ENCODE measurements at regions not wholly inside any gene's neighbourhood (a gene's known extent, or its start where the extent isn't known, plus 50 kb on each side); places are given as distances from the start of the nearest gene placed in this dataset.

DNA sequence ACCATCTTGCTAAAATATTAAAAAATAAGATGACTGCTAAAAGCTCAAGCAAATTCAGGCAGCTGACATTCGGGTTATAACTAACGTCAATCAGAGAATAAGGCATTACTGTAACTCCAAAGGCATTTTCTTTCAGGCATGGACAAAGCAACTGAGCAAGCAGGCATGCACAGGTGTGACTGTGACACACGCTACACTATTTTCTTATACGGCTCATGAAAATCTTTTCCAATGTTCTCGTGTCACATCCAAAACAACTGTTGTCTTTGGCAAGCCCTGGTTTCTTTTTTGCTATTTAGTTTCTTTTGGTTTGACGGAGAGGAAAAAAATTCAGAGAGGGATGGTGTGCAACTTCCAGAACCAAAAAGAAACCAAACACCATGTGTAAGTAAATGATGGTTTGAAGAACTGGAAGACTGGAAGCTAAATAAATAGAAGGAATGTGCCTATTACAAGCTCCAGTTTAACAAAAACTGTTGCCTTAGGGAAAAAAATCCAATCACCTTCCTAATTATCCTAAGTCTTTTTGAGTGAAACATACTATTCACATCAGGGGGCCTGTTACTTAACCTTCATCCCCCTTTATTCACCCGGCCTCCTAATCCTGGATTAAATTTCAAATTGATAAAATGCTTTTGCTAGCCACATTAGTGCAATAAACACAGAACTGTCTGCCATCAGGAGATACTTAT lies 277.6 kb downstream of the PSAT1 start:
- Mint-ChIP-seq H3K4me1 (no peaks in the 10 kb centered on the region), H3K27me3 (peaks cover 0 to 10% of the 10 kb centered on the region in 2 donors), H3K27ac (no peak overlapping the region), H3K4me3 (no peak overlapping the region), H3K36me3 (no peaks in the 10 kb centered on the region), H3K9me3 (no peaks in the 10 kb centered on the region)
- no peak for ATAC-seq (replicated peaks in 1 of 4)
- ChIA-PET CTCF (no interaction called here), POLR2A (no interaction called here)
- H3K36me3 ChIP-seq (ENCODE audit: control insufficient read depth in 2 of 2, extremely low read depth in 1 of 2, insufficient read depth in 1 of 2, low read length in 1 of 2) = no peaks in the 10 kb centered on the region
- no peaks in the 10 kb centered on the region for H3K9me3 ChIP-seq
- H3K4me3 ChIP-seq (ENCODE audit: control insufficient read depth in 1 of 2, extremely low read depth in 1 of 2, low read length in 1 of 2) = no peak overlapping the region
- H3K4me1 ChIP-seq (ENCODE audit: control insufficient read depth in 1 of 2, extremely low read depth in 1 of 2, insufficient read depth in 2 of 2, low read length in 2 of 2) = no peaks in the 10 kb centered on the region
- 87% methylated on average over 4 of the region's 7 CpGs for WGBS (ENCODE audit: insufficient coverage)
- no peaks in the 10 kb centered on the region for H3K27me3 ChIP-seq (replicated peaks in 1 of 2; ENCODE audit: control insufficient read depth in 2 of 2, extremely low read depth in 1 of 2, insufficient read depth in 2 of 2, low read length in 1 of 2)
- H3K27ac ChIP-seq (ENCODE audit: low read length) = no peak overlapping the region
- no peak for DNase-seq

DNA sequence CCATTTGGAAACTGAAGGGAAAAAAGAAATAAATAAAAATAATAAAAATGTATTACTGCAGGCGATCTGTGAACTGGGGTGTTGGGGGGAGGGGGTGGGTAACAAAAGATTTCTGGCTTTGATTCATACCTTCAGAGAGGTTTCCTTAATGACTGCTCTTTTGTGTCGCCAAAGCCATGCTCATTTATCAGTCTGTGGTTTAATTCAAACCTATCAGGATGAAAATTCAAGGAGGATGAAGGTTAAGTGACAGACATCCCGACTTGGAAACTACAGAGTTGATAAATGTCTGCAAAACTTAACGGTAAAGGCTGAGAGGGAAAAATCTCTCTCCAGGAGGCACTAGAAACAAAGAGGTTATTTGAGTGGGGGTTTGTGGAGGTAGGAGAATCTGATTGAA lies 278.2 kb downstream of the PSAT1 start:
- DNase-seq = no peak
- 40% methylated on average over 2 of the region's 4 CpGs for WGBS (ENCODE audit: insufficient coverage)
- no peak overlapping the region for H3K27ac Mint-ChIP-seq
- ChIA-PET CTCF (no interaction called here), POLR2A (no interaction called here)
- Histone ChIP-seq H3K27me3 (replicated peaks in 1 of 2; ENCODE audit: control insufficient read depth in 2 of 2, extremely low read depth in 1 of 2, insufficient read depth in 2 of 2, low read length in 1 of 2) (no peaks in the 10 kb centered on the region), H3K9me3 (no peaks in the 10 kb centered on the region), H3K36me3 (ENCODE audit: control insufficient read depth in 2 of 2, extremely low read depth in 1 of 2, insufficient read depth in 1 of 2, low read length in 1 of 2) (no peaks in the 10 kb centered on the region), H3K27ac (ENCODE audit: low read length) (no peak overlapping the region), H3K4me1 (ENCODE audit: control insufficient read depth in 1 of 2, extremely low read depth in 1 of 2, insufficient read depth in 2 of 2, low read length in 2 of 2) (no peaks in the 10 kb centered on the region), H3K4me3 (ENCODE audit: control insufficient read depth in 1 of 2, extremely low read depth in 1 of 2, low read length in 1 of 2) (no peak overlapping the region)
- no peaks in the 10 kb centered on the region for H3K9me3 Mint-ChIP-seq
- H3K4me3 Mint-ChIP-seq = no peak overlapping the region
- no peaks in the 10 kb centered on the region for H3K4me1 Mint-ChIP-seq
- no peak for ATAC-seq (replicated peaks in 1 of 4)
- H3K36me3 Mint-ChIP-seq = no peaks in the 10 kb centered on the region
- peaks cover 0 to 10% of the 10 kb centered on the region in 2 donors for H3K27me3 Mint-ChIP-seq

DNA sequence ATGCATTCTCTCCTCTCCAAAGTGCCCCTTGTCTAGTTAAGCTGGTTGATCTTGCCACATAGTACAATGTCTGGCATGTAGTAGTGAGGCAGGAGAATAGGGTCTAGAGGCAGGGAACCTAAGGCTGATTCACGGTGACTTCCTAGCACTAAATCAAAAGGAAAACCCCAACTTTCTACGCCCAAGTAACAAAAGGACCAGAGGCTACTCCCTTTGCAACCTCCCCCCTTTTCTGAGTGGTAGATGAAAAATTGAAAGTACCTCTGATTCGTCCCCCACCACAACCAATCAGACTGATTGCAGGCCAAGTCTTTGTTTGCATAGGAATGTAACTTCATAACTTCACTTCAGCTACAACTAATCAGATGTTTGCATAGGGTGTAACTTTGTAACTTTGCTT lies 278.8 kb downstream of the PSAT1 start:
- Mint-ChIP-seq H3K36me3 (no peaks in the 10 kb centered on the region), H3K27me3 (peaks cover 2 to 10% of the 10 kb centered on the region in 2 donors), H3K4me1 (no peaks in the 10 kb centered on the region), H3K9me3 (no peaks in the 10 kb centered on the region), H3K4me3 (no peak overlapping the region), H3K27ac (no peak overlapping the region)
- Histone ChIP-seq H3K27me3 (replicated peaks in 1 of 2; ENCODE audit: control insufficient read depth in 2 of 2, extremely low read depth in 1 of 2, insufficient read depth in 2 of 2, low read length in 1 of 2) (no peaks in the 10 kb centered on the region), H3K9me3 (no peaks in the 10 kb centered on the region), H3K27ac (ENCODE audit: low read length) (no peak overlapping the region), H3K4me3 (ENCODE audit: control insufficient read depth in 1 of 2, extremely low read depth in 1 of 2, low read length in 1 of 2) (no peak overlapping the region), H3K4me1 (ENCODE audit: control insufficient read depth in 1 of 2, extremely low read depth in 1 of 2, insufficient read depth in 2 of 2, low read length in 2 of 2) (no peaks in the 10 kb centered on the region), H3K36me3 (ENCODE audit: control insufficient read depth in 2 of 2, extremely low read depth in 1 of 2, insufficient read depth in 1 of 2, low read length in 1 of 2) (no peaks in the 10 kb centered on the region)
- no peak for DNase-seq
- no CpG with 5 or more reads among the region's 3 CpGs for WGBS (ENCODE audit: insufficient coverage)
- POLR2A ChIA-PET = no interaction called here
- ATAC-seq (replicated peaks in 1 of 4) = no peak
- CTCF ChIA-PET = no interaction called here

GRCh38 chr9:78577156-78577906 lies 280.4 kb downstream of the PSAT1 start:
- POLR2A ChIA-PET = no interaction called here

DNA sequence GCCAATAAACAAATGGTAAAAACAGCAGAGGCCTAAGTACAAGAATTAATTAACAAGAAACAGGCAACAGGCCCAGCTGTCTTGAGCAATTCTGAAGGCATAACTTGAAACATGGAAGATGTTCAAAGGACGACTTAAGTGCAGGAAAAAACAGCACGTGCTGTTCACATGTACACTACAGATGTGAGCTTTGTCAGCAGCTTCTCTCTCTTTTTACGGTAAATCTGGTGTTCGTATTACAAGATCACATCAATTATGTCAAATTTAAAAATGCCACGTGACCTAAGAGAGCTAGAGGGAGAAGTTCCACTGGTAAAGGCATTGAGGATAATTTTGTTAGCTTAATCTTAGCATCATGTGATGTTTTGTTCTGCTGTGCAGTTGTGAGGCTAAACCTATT lies 281.1 kb downstream of the PSAT1 start:
- Mint-ChIP-seq H3K4me3 (no peak overlapping the region), H3K27ac (no peak overlapping the region), H3K36me3 (no peaks in the 10 kb centered on the region), H3K9me3 (no peaks in the 10 kb centered on the region), H3K4me1 (no peaks in the 10 kb centered on the region), H3K27me3 (peaks cover 5 to 14% of the 10 kb centered on the region in 2 donors)
- ChIA-PET CTCF (no interaction called here), POLR2A (no interaction called here)
- H3K9me3 ChIP-seq = no peaks in the 10 kb centered on the region
- H3K36me3 ChIP-seq (ENCODE audit: control insufficient read depth in 2 of 2, extremely low read depth in 1 of 2, insufficient read depth in 1 of 2, low read length in 1 of 2) = no peaks in the 10 kb centered on the region
- H3K27me3 ChIP-seq (replicated peaks in 1 of 2; ENCODE audit: control insufficient read depth in 2 of 2, extremely low read depth in 1 of 2, insufficient read depth in 2 of 2, low read length in 1 of 2) = peaks cover 0 to 3% of the 10 kb centered on the region in 2 experiments
- no peaks in the 10 kb centered on the region for H3K4me1 ChIP-seq (ENCODE audit: control insufficient read depth in 1 of 2, extremely low read depth in 1 of 2, insufficient read depth in 2 of 2, low read length in 2 of 2)
- WGBS (ENCODE audit: insufficient coverage) = 81% methylated on average over 2 of the region's 5 CpGs
- no peak for DNase-seq
- H3K4me3 ChIP-seq (ENCODE audit: control insufficient read depth in 1 of 2, extremely low read depth in 1 of 2, low read length in 1 of 2) = no peak overlapping the region
- no peak overlapping the region for H3K27ac ChIP-seq (ENCODE audit: low read length)
- no peak for ATAC-seq (replicated peaks in 1 of 4)

More at GRCh38 chr9:78577156-78577906, 280.4 kb downstream of the PSAT1 start:
- H3K4me1 ChIP-seq (ENCODE audit: control insufficient read depth in 1 of 2, extremely low read depth in 1 of 2, insufficient read depth in 2 of 2, low read length in 2 of 2) = no peaks in the 10 kb centered on the region
- H3K9me3 Mint-ChIP-seq = no peaks in the 10 kb centered on the region
- ATAC-seq (replicated peaks in 1 of 4) (no peak), DNase-seq (no peak)
- CTCF ChIA-PET = no interaction called here
- H3K36me3 ChIP-seq (ENCODE audit: control insufficient read depth in 2 of 2, extremely low read depth in 1 of 2, insufficient read depth in 1 of 2, low read length in 1 of 2) = no peaks in the 10 kb centered on the region
- H3K9me3 ChIP-seq = no peaks in the 10 kb centered on the region
- H3K27ac ChIP-seq (ENCODE audit: low read length) = no peak overlapping the region
- no CpG with 5 or more reads among the region's 5 CpGs for WGBS (ENCODE audit: insufficient coverage)
- no peaks in the 10 kb centered on the region for H3K27me3 ChIP-seq (replicated peaks in 1 of 2; ENCODE audit: control insufficient read depth in 2 of 2, extremely low read depth in 1 of 2, insufficient read depth in 2 of 2, low read length in 1 of 2)
- no peak overlapping the region for H3K4me3 ChIP-seq (ENCODE audit: control insufficient read depth in 1 of 2, extremely low read depth in 1 of 2, low read length in 1 of 2)
- peaks cover 2 to 14% of the 10 kb centered on the region in 2 donors for H3K27me3 Mint-ChIP-seq
- H3K4me1 Mint-ChIP-seq = no peaks in the 10 kb centered on the region
- no peaks in the 10 kb centered on the region for H3K36me3 Mint-ChIP-seq
- no peak overlapping the region for H3K27ac Mint-ChIP-seq
- no peak overlapping the region for H3K4me3 Mint-ChIP-seq

DNA sequence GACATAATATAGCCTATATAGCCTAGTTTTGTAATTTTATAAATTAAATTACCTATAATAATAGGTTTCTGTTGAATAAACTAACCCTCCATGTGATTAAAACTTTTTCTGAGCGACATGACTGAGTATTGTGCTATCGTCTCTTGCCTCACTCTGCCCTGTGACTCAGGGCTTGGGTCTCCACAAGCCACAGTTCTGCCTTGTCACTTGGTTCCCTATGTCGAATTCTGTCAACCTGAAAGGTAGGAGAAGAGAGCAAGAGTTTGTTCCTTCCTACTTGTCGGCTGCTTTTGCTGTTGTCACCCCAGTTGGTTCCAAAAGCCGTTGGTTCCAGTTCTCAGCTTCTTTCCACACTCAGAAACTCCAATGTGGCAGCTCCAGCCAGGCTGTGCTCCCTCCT lies 285.9 kb downstream of the PSAT1 start:
- no peaks in the 10 kb centered on the region for H3K4me1 ChIP-seq (ENCODE audit: control insufficient read depth in 1 of 2, extremely low read depth in 1 of 2, insufficient read depth in 2 of 2, low read length in 2 of 2)
- H3K27ac ChIP-seq (ENCODE audit: low read length) = no peak overlapping the region
- H3K27me3 ChIP-seq (replicated peaks in 1 of 2; ENCODE audit: control insufficient read depth in 2 of 2, extremely low read depth in 1 of 2, insufficient read depth in 2 of 2, low read length in 1 of 2) = peaks cover 0 to 5% of the 10 kb centered on the region in 2 experiments
- no peaks in the 10 kb centered on the region for H3K36me3 Mint-ChIP-seq
- peaks cover 4 to 8% of the 10 kb centered on the region in 2 donors for H3K27me3 Mint-ChIP-seq
- no peak for DNase-seq
- ChIA-PET POLR2A (no interaction called here), CTCF (no interaction called here)
- H3K36me3 ChIP-seq (ENCODE audit: control insufficient read depth in 2 of 2, extremely low read depth in 1 of 2, insufficient read depth in 1 of 2, low read length in 1 of 2) = no peaks in the 10 kb centered on the region
- no peaks in the 10 kb centered on the region for H3K9me3 ChIP-seq
- no peaks in the 10 kb centered on the region for H3K4me1 Mint-ChIP-seq
- no peak overlapping the region for H3K27ac Mint-ChIP-seq
- no peak overlapping the region for H3K4me3 ChIP-seq (ENCODE audit: control insufficient read depth in 1 of 2, extremely low read depth in 1 of 2, low read length in 1 of 2)
- 50% methylated on average over 2 of the region's 5 CpGs for WGBS (ENCODE audit: insufficient coverage)
- ATAC-seq (replicated peaks in 1 of 4) = no peak
- H3K9me3 Mint-ChIP-seq = peaks cover 0 to 8% (median 2%) of the 10 kb centered on the region in 3 donors
- no peak overlapping the region for H3K4me3 Mint-ChIP-seq

Measured in T-cell (primary cell).